ENCODE measurements at regions not wholly inside any gene's neighbourhood (a gene's known extent, or its start where the extent isn't known, plus 50 kb on each side); places are given as distances from the start of the nearest gene placed in this dataset.

DNA sequence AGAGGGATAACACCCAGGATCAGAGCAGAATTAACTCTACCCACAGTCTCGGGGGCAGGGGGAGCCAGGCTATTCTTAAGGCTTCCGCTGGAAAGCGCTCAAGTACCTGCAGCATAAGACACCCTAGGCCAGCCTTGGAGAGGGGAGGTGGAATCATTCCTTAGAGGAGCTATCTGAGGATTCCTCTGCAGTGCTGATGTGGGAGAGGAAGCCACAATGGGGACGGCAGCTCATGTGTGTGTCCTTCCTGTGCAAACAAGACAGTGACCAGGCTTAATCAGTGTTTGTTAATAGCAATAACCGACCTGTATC, 382.2 kb upstream of the CADM1 start:
- DNase-seq (ENCODE audit: low read depth) = no peak
- in situ Hi-C loops (cut with HindIII; ENCODE audit: low pct_unique_long_range_greater_than_20kb, low sequenced_read_pairs) = no loop called here

GRCh38 chr11:115885535-115886421, 381.6 kb upstream of the CADM1 start:
- DNase-seq (ENCODE audit: low read depth) = no peak
- in situ Hi-C loops (cut with HindIII; ENCODE audit: low pct_unique_long_range_greater_than_20kb, low sequenced_read_pairs) = no loop called here

- no peak for DNase-seq (ENCODE audit: low read depth)
Observed at GRCh38 chr11:115884800-115885534, 380.8 kb upstream of the CADM1 start.

GRCh38 chr11:115874843-115875242, 370.6 kb upstream of the CADM1 start:
- in situ Hi-C loops (cut with HindIII; ENCODE audit: low pct_unique_long_range_greater_than_20kb, low sequenced_read_pairs) = no loop called here
- no peak for DNase-seq (ENCODE audit: low read depth)

More at GRCh38 chr11:115884800-115885534, 380.8 kb upstream of the CADM1 start:
- in situ Hi-C loops (cut with HindIII; ENCODE audit: low pct_unique_long_range_greater_than_20kb, low sequenced_read_pairs) = no loop called here

- no peak for DNase-seq (ENCODE audit: low read depth)
- in situ Hi-C loops (cut with HindIII; ENCODE audit: low pct_unique_long_range_greater_than_20kb, low sequenced_read_pairs) = no loop called here
Observed at GRCh38 chr11:115873813-115874212, 369.6 kb upstream of the CADM1 start.

GRCh38 chr11:115872416-115872815, 368.2 kb upstream of the CADM1 start:
- no peak for DNase-seq (ENCODE audit: low read depth)
- in situ Hi-C loops (cut with HindIII; ENCODE audit: low pct_unique_long_range_greater_than_20kb, low sequenced_read_pairs) = no loop called here

- in situ Hi-C loops (cut with HindIII; ENCODE audit: low pct_unique_long_range_greater_than_20kb, low sequenced_read_pairs) = no loop called here
- DNase-seq (ENCODE audit: low read depth) = no peak
Observed at GRCh38 chr11:115871161-115871760, 367.0 kb upstream of the CADM1 start.

- in situ Hi-C loops (cut with HindIII; ENCODE audit: low pct_unique_long_range_greater_than_20kb, low sequenced_read_pairs) = no loop called here
Observed at GRCh38 chr11:115869780-115870431, 365.7 kb upstream of the CADM1 start.

DNA sequence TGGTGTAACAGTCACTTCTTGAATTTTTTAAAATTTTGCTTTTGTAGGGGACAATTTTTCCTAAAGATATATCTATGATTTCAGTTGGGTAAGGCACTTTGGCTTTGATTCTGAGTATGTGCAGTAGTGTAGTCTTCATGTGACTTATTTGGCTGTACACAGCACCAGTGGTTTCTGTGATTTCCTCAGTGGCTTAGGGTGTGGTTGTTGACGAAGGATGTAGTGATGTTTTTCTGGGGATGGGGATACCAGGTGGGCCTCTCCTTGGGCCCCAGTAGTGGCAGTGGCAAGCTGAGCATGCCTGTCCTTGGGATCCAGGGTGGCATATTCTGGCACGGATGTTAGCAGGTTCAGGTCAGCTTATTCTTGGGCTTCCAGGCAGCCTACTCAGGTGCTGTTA, 364.9 kb upstream of the CADM1 start:
- in situ Hi-C loops (cut with HindIII; ENCODE audit: low pct_unique_long_range_greater_than_20kb, low sequenced_read_pairs) = no loop called here
- no peak for DNase-seq (ENCODE audit: low read depth)

More at GRCh38 chr11:115869780-115870431, 365.7 kb upstream of the CADM1 start:
- peak; percentile 28 for DNase-seq (ENCODE audit: low read depth)

DNA sequence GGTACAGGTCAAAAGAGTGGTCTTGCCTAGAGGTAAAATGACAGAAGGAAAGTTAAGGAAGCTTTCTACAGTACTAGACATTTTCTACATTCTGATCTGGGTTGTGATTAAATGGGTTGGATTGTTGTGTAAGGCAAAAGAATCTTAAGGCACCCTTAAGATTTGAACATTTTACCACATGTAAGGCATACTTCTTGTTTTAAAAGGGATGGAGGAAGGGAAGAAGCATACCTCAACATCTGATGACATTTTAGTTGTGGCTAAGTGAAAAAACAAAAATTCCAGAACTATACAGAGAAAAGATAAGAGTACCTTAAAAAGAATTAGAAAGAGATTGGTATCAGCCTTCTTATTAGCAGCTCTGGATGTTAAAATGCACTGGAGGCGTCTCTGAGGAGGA, 356.0 kb upstream of the CADM1 start:
- no peak for DNase-seq (ENCODE audit: low read depth)
- in situ Hi-C loops (cut with HindIII; ENCODE audit: low pct_unique_long_range_greater_than_20kb, low sequenced_read_pairs) = no loop called here

DNA sequence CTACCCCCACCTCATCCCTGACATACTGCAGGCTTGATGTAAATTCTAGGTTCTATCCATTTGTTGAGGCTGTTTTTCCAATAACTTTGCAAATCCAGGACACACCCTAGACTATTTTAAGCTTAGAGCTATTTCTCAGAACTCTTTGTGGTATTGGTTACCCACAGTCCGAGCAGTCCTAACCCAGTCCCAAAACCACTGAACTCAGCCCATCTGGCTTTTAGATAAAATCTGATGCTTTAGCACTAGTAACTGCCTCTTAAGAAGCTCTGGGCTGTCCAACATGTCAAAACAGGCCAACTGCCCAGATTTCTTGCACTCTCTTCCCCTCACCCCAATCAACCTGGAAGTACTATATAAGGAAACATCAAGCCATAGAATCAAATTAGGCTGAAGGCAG, 344.4 kb upstream of the CADM1 start:
- in situ Hi-C loops (cut with HindIII; ENCODE audit: low pct_unique_long_range_greater_than_20kb, low sequenced_read_pairs) = no loop called here

GRCh38 chr11:115848080-115848479, 343.9 kb upstream of the CADM1 start:
- in situ Hi-C loops (cut with HindIII; ENCODE audit: low pct_unique_long_range_greater_than_20kb, low sequenced_read_pairs) = no loop called here
- DNase-seq (ENCODE audit: low read depth) = no peak

More for the DNA sequence above, 344.4 kb upstream of the CADM1 start:
- DNase-seq (ENCODE audit: low read depth) = no peak

DNA sequence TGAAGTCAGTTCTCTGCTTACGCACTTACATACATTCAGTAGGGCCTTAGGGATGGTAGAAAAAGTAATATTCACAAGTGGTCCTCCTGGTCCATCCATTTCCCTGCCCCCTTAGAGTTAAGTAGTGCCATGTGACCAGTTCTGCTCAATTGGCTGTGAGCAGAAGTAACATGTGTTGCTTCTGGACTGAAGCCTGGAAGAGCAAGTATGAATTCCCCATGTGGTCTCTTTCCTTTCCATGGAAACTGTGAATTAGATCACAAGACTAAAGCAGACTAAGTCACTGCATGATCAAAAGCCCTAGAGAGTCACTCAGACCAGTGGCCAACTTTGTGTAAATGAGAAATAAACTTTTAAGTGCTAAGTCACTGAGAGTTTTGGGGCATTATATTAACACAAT, 341.7 kb upstream of the CADM1 start:
- in situ Hi-C loops (cut with HindIII; ENCODE audit: low pct_unique_long_range_greater_than_20kb, low sequenced_read_pairs) = no loop called here
- DNase-seq (ENCODE audit: low read depth) = no peak

GRCh38 chr11:115843685-115844084, 339.5 kb upstream of the CADM1 start:
- in situ Hi-C loops (cut with HindIII; ENCODE audit: low pct_unique_long_range_greater_than_20kb, low sequenced_read_pairs) = no loop called here

DNA sequence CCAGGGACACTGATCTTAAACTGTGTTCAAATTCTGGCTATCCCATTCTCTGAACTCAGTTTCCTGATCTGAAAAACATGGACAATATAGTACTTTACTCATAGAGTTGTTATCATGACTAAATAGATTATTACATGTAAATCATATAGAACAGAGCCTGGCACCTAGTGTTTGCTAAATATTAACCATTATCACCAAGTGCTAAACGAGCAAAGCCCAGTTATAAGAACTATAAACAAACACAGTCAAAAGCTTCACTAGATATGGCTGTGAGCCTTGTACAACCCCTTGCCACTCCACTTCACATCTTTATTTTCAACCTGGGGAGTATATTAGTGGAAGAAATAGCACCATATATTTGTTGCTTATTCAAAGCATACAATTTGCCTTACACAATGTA, 338.9 kb upstream of the CADM1 start:
- in situ Hi-C loops (cut with HindIII; ENCODE audit: low pct_unique_long_range_greater_than_20kb, low sequenced_read_pairs) = no loop called here
- DNase-seq (ENCODE audit: low read depth) = no peak

More at GRCh38 chr11:115843685-115844084, 339.5 kb upstream of the CADM1 start:
- DNase-seq (ENCODE audit: low read depth) = no peak

DNA sequence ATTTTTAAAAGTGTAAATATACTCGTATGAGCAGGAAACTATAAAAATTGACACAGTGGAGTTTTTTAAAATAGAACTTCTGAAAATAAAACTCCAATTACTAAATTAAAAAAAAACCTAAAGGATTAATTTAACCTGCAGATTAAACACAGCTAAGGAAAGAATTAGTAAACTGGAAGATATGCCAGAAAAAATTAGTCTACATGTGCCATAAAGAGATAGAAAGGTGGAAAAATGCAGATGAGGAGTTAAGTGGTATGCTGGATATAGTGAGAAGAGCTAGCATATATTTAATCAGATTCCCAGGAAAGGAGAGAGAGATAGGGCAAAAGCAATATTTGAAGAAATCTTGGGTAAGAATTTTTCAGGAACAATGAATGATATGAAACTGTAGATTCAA, 315.8 kb upstream of the CADM1 start:
- no peak for DNase-seq (ENCODE audit: low read depth)
- in situ Hi-C loops (cut with HindIII; ENCODE audit: low pct_unique_long_range_greater_than_20kb, low sequenced_read_pairs) = no loop called here

- in situ Hi-C loops (cut with HindIII; ENCODE audit: low pct_unique_long_range_greater_than_20kb, low sequenced_read_pairs) = no loop called here
- DNase-seq (ENCODE audit: low read depth) = no peak
Observed at GRCh38 chr11:115819014-115819413, 314.8 kb upstream of the CADM1 start.

DNA sequence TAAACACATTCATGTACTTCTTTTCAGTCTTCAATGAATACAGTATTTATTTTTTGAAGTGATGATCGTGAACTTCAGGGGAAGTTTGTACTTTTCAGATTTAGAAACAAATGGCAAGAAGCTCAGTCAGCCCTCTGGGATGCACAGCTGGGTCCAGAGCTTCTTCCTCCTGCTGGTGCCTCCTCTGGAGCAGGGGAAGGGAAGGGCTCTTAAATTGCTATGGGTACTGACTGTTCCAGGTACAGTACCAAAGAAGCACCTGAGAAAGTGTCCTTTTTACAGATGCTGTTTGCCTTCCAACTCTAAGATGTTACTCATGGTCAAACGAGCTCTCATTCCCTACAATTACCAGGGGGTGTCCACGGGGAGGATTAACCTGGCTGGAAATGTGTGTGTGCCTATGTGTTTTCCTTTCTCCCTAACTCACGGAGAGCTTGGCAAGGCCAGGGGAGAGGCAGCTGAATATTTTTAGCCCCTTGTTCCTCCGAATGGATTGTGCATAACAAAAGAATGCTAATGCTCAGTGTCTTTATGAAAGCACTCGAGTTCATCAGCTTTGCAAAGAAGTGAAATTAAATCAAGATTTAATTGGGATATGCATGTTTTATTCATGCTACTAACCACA, 313.7 kb upstream of the CADM1 start:
- in situ Hi-C loops (cut with HindIII; ENCODE audit: low pct_unique_long_range_greater_than_20kb, low sequenced_read_pairs) = no loop called here
- DNase-seq (ENCODE audit: low read depth) = no peak

Data from Caki2 (cell line).